HFFc6 (cell line): ENCODE measurements at regions not wholly inside any gene's neighbourhood (a gene's known extent, or its start where the extent isn't known, plus 50 kb on each side); places are given as distances from the start of the nearest gene placed in this dataset.
"Not testable (repeated sequence)": the region's sequence is repeated elsewhere in the genome, so short reads cannot be mapped to it uniquely, and the experiment has no call there.

Source experiments
- DNase-seq: peaks from one replicate; pipeline ENCODE4 v3.0.0-alpha.2; 2018
- H3K27ac Mint-ChIP-seq: 2 replicates; pipeline ENCODE4 v1.8.0; 2020; ENCODE audit warnings: mild to moderate bottlenecking, mixed read lengths
- H3K27me3 Mint-ChIP-seq: 2 replicates; pipeline ENCODE4 v1.8.0; 2021; ENCODE audit warnings: mild to moderate bottlenecking, moderate library complexity, mixed read lengths; ENCODE audit not compliant: insufficient read depth
- H3K36me3 Mint-ChIP-seq: 2 replicates; pipeline ENCODE4 v1.8.0; 2021; ENCODE audit warnings: low read depth, mixed read lengths
- H3K4me1 Mint-ChIP-seq: 2 replicates; pipeline ENCODE4 v1.8.0; 2020; ENCODE audit warnings: low read depth, mixed read lengths
- H3K4me3 Mint-ChIP-seq: 2 replicates; pipeline ENCODE4 v1.8.0; 2020; ENCODE audit warnings: mild to moderate bottlenecking, moderate library complexity, mixed read lengths
- H3K9me3 Mint-ChIP-seq: 2 replicates; pipeline ENCODE4 v1.8.0; 2020; ENCODE audit warnings: mild to moderate bottlenecking, mixed read lengths
- CTCF ChIP-seq: fragments of 200-600 bp; sonication (generic); IDR thresholded peaks from 2 replicates; pipeline ENCODE4 v1.5.0; 2021; ENCODE audit warnings: antibody characterized with exemption, mild to moderate bottlenecking

- H3K27ac Mint-ChIP-seq, result no peak overlapping the region
- peaks cover 8% of the 10 kb centered on the region; the same call in 1 of the 2 replicates for H3K27me3 Mint-ChIP-seq
- no peak for DNase-seq
- no peak for TF ChIP-seq CTCF
- H3K4me3 Mint-ChIP-seq, result no peak overlapping the region
- H3K9me3 Mint-ChIP-seq, result no peaks in the 10 kb centered on the region
- peaks cover 63% of the 10 kb centered on the region for H3K4me1 Mint-ChIP-seq
- H3K36me3 Mint-ChIP-seq, result no peaks in the 10 kb centered on the region
These were observed 162.3 kb upstream of the FOXF1 start for GRCh38 chr16:86347916-86348555.

- no peak overlapping the region for H3K4me3 Mint-ChIP-seq
- no peaks in the 10 kb centered on the region for H3K9me3 Mint-ChIP-seq
- no peaks in the 10 kb centered on the region for H3K36me3 Mint-ChIP-seq
- peaks cover 11% of the 10 kb centered on the region; the same call in 1 of the 2 replicates for H3K27me3 Mint-ChIP-seq
- no peak for DNase-seq
- H3K27ac Mint-ChIP-seq, result no peak overlapping the region
- no peak for TF ChIP-seq CTCF
- H3K4me1 Mint-ChIP-seq, result peaks cover 63% of the 10 kb centered on the region
These were observed 160.9 kb upstream of the FOXF1 start for GRCh38 chr16:86349338-86349900.

- DNase-seq, result no peak
- Mint-ChIP-seq H3K36me3 (no peaks in the 10 kb centered on the region), H3K4me3 (no peak overlapping the region), H3K27me3 (peaks cover 11% of the 10 kb centered on the region; the same call in 1 of the 2 replicates), H3K4me1 (peaks cover 63% of the 10 kb centered on the region), H3K27ac (no peak overlapping the region), H3K9me3 (no peaks in the 10 kb centered on the region)
- no peak for TF ChIP-seq CTCF
These were observed 160.0 kb upstream of the FOXF1 start for GRCh38 chr16:86350289-86350688.

GRCh38 chr16:86351041-86351784 is 159.1 kb upstream of the FOXF1 start:
- peaks cover 67% of the 10 kb centered on the region for H3K4me1 Mint-ChIP-seq
- no peak for DNase-seq
- no peak overlapping the region for H3K4me3 Mint-ChIP-seq
- TF ChIP-seq CTCF, result no peak
- peaks cover 7% of the 10 kb centered on the region for H3K9me3 Mint-ChIP-seq
- H3K27ac Mint-ChIP-seq, result no peak overlapping the region
- peaks cover 11% of the 10 kb centered on the region for H3K27me3 Mint-ChIP-seq
- H3K36me3 Mint-ChIP-seq, result peaks cover 5% of the 10 kb centered on the region

- H3K4me3 Mint-ChIP-seq, DNase-seq, H3K27ac Mint-ChIP-seq: not testable (repeated sequence)
- Mint-ChIP-seq H3K27me3 (peaks cover 11% of the 10 kb centered on the region), H3K36me3 (peaks cover 10% of the 10 kb centered on the region), H3K4me1 (peaks cover 72% of the 10 kb centered on the region), H3K9me3 (peaks cover 13% of the 10 kb centered on the region)
These were observed 158.6 kb upstream of the FOXF1 start for GRCh38 chr16:86351785-86352139.

GRCh38 chr16:86353148-86353547 is 157.2 kb upstream of the FOXF1 start:
- peak; percentile 51 for DNase-seq
- peaks cover 83% of the 10 kb centered on the region for H3K4me1 Mint-ChIP-seq
- H3K36me3 Mint-ChIP-seq, result peaks cover 19% of the 10 kb centered on the region
- H3K27me3 Mint-ChIP-seq, result peaks cover 11% of the 10 kb centered on the region
- H3K9me3 Mint-ChIP-seq, result peaks cover 14% of the 10 kb centered on the region
- no peak for TF ChIP-seq CTCF
- no peak overlapping the region for H3K4me3 Mint-ChIP-seq
- peak overlapping the region; percentile 66 for H3K27ac Mint-ChIP-seq
